Suprapubic skin (tissue), 4 donors: ENCODE measurements at regions not wholly inside any gene's neighbourhood (a gene's known extent, or its start where the extent isn't known, plus 50 kb on each side); places are given as distances from the start of the nearest gene placed in this dataset.
"Not testable (repeated sequence)": the region's sequence is repeated elsewhere in the genome, so short reads cannot be mapped to it uniquely, and the experiment has no call there.

Experiments used
- DNase-seq, 2 donors: peaks; one replicate each; pipeline ENCODE4 v3.0.0-alpha.2; 2019; ENCODE audit warnings: low spot score in 2 of 2
- H3K27ac ChIP-seq: fragments of 200-600 bp; sonication (generic); one replicate; pipeline ENCODE4 v1.5.1; 2019
- H3K27me3 ChIP-seq: fragments of 200-600 bp; sonication (generic); one replicate; pipeline ENCODE4 v1.5.1; 2019
- H3K36me3 ChIP-seq: fragments of 200-600 bp; sonication (generic); one replicate; pipeline ENCODE4 v1.5.1; 2019
- H3K4me1 ChIP-seq: fragments of 200-600 bp; sonication (generic); one replicate; pipeline ENCODE4 v1.5.1; 2019
- H3K4me3 ChIP-seq: fragments of 200-600 bp; sonication (generic); one replicate; pipeline ENCODE4 v1.5.1; 2019; ENCODE audit warnings: mild to moderate bottlenecking
- H3K9me3 ChIP-seq: fragments of 200-600 bp; sonication (generic); one replicate; pipeline ENCODE4 v1.5.1; 2019
- EP300 ChIP-seq: sonication (generic); formaldehyde crosslinking; IDR thresholded peaks from one replicate; pipeline ENCODE4 v1.6.1; 2017; ENCODE audit warnings: antibody characterized with exemption
- POLR2A ChIP-seq, 2 donors: fragments of 450-650 bp; IDR thresholded peaks; one replicate each; pipeline ENCODE4 v1.6.1; 2017; ENCODE audit warnings: antibody characterized with exemption in 2 of 2, mild to moderate bottlenecking in 2 of 2, moderate library complexity in 2 of 2
- POLR2AphosphoS5 ChIP-seq, 3 donors: sonication (generic); formaldehyde crosslinking; IDR thresholded peaks; one replicate each; pipeline ENCODE4 v1.6.1; 2017; ENCODE audit warnings: antibody characterized with exemption in 3 of 3
- WGBS: methylation state at CpG from one replicate; pipeline ENCODE4 v1.1.5; 2018; 5-methylcytosine and 5-hydroxymethylcytosine counted together
- TF ChIP-seq, protein P1 (sequence below), 2 donors: fragments of 200-600 bp in 1 of 2; fragments of 450-650 bp in 1 of 2; sonication (generic) in 1 of 2; IDR thresholded peaks; one replicate each; pipeline ENCODE4 v1.5.1; 2016 to 2019; ENCODE audit warnings: antibody characterized with exemption in 2 of 2, mild to moderate bottlenecking in 1 of 2, moderate library complexity in 1 of 2

DNA sequence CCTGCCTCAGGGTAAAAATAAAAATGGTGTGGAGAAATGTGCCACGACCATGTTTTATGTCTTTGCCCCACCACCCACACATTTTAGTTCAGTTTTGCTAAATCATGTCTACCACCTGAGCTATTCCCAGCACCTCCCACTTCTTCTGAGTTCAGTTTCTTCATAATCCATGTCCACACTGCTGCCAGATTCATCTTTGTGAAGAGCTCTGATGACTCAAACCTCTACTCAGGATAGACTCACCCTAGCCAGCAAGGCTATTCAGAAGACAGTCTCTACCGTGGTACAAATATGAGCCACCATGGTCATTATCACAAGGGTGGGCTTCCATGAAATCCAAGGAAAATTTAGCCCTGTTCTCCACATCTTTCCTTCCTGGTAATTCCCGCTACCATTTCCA, 231.1 kb upstream of the PRKCQ start:
- Histone ChIP-seq H3K4me1 (no peaks in the 10 kb centered on the region), H3K27me3 (peaks cover 6% of the 10 kb centered on the region), H3K4me3 (no peak overlapping the region), H3K27ac (no peak overlapping the region), H3K36me3 (no peaks in the 10 kb centered on the region), H3K9me3 (no peaks in the 10 kb centered on the region)
- no peak for DNase-seq
- TF ChIP-seq POLR2AphosphoS5 (IDR thresholded peaks at IDR 0.05) (no peak), POLR2A (IDR thresholded peaks at IDR 0.05) (no peak), EP300 (no peak)
- TF ChIP-seq, protein P1, sequence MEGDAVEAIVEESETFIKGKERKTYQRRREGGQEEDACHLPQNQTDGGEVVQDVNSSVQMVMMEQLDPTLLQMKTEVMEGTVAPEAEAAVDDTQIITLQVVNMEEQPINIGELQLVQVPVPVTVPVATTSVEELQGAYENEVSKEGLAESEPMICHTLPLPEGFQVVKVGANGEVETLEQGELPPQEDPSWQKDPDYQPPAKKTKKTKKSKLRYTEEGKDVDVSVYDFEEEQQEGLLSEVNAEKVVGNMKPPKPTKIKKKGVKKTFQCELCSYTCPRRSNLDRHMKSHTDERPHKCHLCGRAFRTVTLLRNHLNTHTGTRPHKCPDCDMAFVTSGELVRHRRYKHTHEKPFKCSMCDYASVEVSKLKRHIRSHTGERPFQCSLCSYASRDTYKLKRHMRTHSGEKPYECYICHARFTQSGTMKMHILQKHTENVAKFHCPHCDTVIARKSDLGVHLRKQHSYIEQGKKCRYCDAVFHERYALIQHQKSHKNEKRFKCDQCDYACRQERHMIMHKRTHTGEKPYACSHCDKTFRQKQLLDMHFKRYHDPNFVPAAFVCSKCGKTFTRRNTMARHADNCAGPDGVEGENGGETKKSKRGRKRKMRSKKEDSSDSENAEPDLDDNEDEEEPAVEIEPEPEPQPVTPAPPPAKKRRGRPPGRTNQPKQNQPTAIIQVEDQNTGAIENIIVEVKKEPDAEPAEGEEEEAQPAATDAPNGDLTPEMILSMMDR (IDR thresholded peaks at IDR 0.05) = no peak
- WGBS = 70% methylated on average over 3 of the region's 3 CpGs

DNA sequence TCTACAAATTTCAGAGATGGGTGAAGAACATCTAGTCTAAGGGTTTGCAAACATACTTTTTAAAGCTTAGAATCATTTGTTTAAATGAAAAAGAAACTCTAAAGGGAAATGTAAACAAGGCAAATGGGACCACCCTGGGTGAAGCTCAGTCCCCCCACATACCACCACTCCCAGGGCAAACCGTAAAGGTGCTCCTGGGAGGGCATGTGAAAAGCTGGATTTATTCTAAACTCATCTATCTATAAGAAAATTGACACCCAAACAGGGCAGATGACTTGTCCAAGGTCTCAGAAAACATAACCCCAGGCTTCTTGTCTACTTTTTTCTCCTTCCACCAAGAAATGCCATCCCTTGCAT, 223.3 kb upstream of the PRKCQ start:
- H3K9me3 ChIP-seq = no peaks in the 10 kb centered on the region
- H3K36me3 ChIP-seq = no peaks in the 10 kb centered on the region
- H3K27ac ChIP-seq = no peak overlapping the region
- H3K4me3 ChIP-seq = no peak overlapping the region
- no peaks in the 10 kb centered on the region for H3K27me3 ChIP-seq
- no peaks in the 10 kb centered on the region for H3K4me1 ChIP-seq
- 93% methylated on average over 1 of the region's 1 CpG for WGBS
- no peak for TF ChIP-seq EP300
- TF ChIP-seq POLR2A (IDR thresholded peaks at IDR 0.05) = no peak
- TF ChIP-seq, protein P1 (IDR thresholded peaks at IDR 0.05) = no peak
- TF ChIP-seq POLR2AphosphoS5 (IDR thresholded peaks at IDR 0.05) = no peak
- no peak for DNase-seq

DNA sequence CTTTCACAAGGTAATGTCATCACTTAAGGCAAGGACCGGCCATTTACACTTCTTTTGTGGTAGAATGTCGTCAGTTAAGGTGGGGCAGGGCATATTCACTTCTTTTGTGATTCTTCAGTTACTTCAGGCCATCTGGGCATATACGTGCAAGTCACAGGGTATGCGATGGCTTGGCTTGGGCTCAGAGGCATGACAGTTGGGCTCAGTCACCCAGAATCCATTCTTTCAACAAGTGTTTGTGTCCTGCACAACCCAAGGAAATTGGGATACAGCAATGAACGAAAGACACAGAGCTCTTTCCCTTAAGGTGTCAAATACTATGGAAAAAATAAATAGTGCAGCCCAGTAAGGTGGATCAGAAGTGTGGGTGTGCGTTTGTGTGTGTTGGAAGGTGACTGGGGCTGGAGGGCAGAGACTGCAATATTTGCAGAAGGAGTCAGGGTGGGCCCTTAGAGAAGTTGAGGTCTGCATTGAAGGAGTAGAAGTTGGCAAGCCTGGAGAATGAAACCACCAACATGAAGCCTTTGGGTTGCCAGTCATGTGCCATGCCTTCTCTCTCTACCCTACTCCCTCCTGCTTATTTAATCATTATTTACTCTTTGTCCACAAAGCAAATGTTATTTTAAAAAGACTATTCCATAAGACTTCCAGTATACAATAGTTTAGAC, 222.8 kb upstream of the PRKCQ start:
- no peak overlapping the region for H3K4me3 ChIP-seq
- 83% methylated on average over 6 of the region's 6 CpGs for WGBS
- TF ChIP-seq EP300 (no peak), POLR2AphosphoS5 (IDR thresholded peaks at IDR 0.05) (no peak), POLR2A (IDR thresholded peaks at IDR 0.05) (no peak)
- TF ChIP-seq, protein P1 (IDR thresholded peaks at IDR 0.05) = no peak
- no peak overlapping the region for H3K27ac ChIP-seq
- DNase-seq = no peak
- no peaks in the 10 kb centered on the region for H3K4me1 ChIP-seq
- no peaks in the 10 kb centered on the region for H3K9me3 ChIP-seq
- no peaks in the 10 kb centered on the region for H3K27me3 ChIP-seq
- H3K36me3 ChIP-seq = no peaks in the 10 kb centered on the region

DNA sequence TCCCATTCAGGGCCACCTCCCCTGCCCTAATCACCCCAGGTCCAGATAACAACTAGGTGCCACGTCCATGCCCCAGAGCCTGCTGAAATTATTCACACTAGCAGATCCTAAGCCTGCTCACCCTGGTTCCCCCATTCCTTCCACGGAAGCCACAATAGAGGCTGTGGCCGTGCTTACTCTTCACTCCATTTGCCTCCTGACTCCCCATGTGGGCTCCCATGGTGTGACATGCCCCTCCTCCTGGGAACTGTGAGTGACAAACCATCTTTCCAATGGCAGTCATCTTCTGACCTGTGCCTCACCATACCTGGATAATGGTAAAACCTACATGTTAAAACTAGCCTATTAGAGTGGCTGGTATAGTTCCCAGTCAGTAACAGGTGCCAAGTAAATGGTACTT, 216.2 kb upstream of the PRKCQ start:
- H3K27ac ChIP-seq = no peak overlapping the region
- no peaks in the 10 kb centered on the region for H3K9me3 ChIP-seq
- TF ChIP-seq POLR2AphosphoS5 (IDR thresholded peaks at IDR 0.05) = no peak
- no peak for TF ChIP-seq POLR2A (IDR thresholded peaks at IDR 0.05)
- no peak for TF ChIP-seq EP300
- TF ChIP-seq, protein P1 (IDR thresholded peaks at IDR 0.05) = no peak
- H3K36me3 ChIP-seq = no peaks in the 10 kb centered on the region
- no peaks in the 10 kb centered on the region for H3K27me3 ChIP-seq
- H3K4me1 ChIP-seq = no peaks in the 10 kb centered on the region
- H3K4me3 ChIP-seq = no peak overlapping the region
- no peak for DNase-seq
- 91% methylated on average over 3 of the region's 3 CpGs for WGBS

DNA sequence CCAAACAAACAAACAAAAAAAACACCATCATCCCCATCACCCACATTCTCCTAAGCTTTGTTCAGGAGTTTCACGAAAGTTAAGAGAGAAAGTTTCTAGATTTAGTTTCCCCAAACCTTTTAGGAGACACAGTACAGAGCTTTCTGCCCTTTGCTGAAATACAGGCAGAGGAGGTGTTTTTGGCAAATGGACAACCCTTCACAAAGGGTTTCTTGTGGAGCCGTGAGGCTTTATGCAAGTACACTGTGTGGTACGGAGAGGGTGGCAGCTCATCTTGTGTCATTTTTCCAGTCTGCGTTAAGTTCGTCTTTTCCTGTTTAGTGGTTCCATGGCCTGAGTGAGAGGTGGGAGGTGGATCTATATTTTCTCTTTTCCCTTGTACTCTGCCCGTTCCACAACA, 215.5 kb upstream of the PRKCQ start:
- H3K4me3 ChIP-seq = no peak overlapping the region
- no peaks in the 10 kb centered on the region for H3K36me3 ChIP-seq
- H3K4me1 ChIP-seq = no peaks in the 10 kb centered on the region
- H3K27ac ChIP-seq = peak overlapping the region; percentile 3
- no peak for DNase-seq
- no peaks in the 10 kb centered on the region for H3K9me3 ChIP-seq
- WGBS = 81% methylated on average over 6 of the region's 6 CpGs
- TF ChIP-seq POLR2A (IDR thresholded peaks at IDR 0.05) (no peak), EP300 (no peak), POLR2AphosphoS5 (IDR thresholded peaks at IDR 0.05) (no peak)
- TF ChIP-seq, protein P1 (IDR thresholded peaks at IDR 0.05) = no peak
- H3K27me3 ChIP-seq = no peaks in the 10 kb centered on the region

DNA sequence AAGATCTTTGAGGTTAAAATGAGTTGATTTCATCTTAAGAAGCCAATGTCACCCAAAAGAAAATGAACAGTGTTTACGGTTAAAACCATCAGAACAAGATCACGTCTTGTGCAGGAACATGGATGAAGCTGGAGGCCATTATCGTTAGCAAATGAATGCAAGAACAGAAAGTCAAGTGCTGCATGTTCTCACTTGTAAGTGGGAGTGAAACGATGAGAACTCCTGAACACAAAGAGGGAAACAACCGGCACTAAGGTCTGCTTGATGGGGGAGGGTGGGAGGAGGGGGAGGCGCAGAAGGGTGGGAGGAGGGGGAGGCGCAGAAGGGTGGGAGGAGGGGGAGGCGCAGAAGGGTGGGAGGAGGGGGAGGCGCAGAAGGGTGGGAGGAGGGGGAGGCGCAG, 214.8 kb upstream of the PRKCQ start:
- not testable (repeated sequence) for H3K36me3 ChIP-seq, H3K27me3 ChIP-seq, DNase-seq, H3K4me1 ChIP-seq, H3K9me3 ChIP-seq, H3K27ac ChIP-seq
- peak overlapping the region; percentile 22 for H3K4me3 ChIP-seq
- 49% methylated on average over 5 of the region's 10 CpGs for WGBS
